ENCODE measurements at regions not wholly inside any gene's neighbourhood (a gene's known extent, or its start where the extent isn't known, plus 50 kb on each side); places are given as distances from the start of the nearest gene placed in this dataset.

DNA sequence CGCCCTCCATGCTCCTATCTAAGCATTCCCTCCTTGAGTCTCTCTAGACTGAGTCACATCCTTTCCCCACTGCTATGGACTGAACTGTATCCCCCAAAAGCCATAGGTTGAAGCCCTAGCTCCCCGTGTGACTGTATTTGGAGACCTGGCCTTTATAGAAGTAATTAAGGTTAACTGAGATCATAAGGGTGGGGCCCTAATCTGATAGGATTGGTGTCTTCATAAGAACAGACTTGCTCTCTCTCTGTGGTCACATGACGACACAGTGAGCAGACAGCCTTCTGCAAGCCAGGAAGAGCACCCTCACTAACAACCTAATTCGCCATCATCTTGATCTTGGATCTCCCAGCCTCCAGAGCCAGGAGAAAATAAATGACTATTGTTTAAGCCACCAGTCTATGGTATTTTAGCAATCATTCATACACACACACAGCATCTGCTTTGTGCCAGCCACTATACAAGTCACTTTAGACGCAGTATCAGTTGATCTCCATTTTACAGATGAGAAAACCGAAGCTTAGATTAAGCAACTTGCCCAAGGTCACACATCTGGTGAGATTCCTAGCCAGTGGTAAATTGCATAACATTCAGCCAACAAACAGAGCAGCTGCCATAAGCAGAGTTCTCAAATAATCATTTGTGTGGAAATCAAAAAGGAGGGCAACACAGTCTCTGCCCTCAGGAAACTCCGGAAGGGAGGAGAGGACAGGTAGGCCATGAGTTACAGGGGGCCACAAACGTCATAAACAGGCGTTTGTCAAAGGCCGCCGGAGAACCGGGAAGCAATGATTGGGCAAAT lies 66.3 kb upstream of the HES1 start:
- H3K9ac ChIP-seq (replicated peaks in 1 of 4; ENCODE audit: extremely low read depth in 1 of 4, low read depth in 3 of 4, low read length in 3 of 4), result no peak overlapping the region

More for the DNA sequence above, 66.3 kb upstream of the HES1 start:
- no peak overlapping the region for H3K23ac ChIP-seq (ENCODE audit: insufficient read length)
- H3K4ac ChIP-seq (replicated peaks; ENCODE audit: insufficient read length, low read depth, low read length), result peak overlapping the region; percentile 98
- H2BK12ac ChIP-seq (ENCODE audit: low read depth, low read length), result peak overlapping the region; percentile 89; the same call in 1 of the 2 replicates
- no peaks in the 10 kb centered on the region for H4K20me1 ChIP-seq (replicated peaks in 1 of 2; ENCODE audit: control insufficient read depth in 1 of 2, insufficient read depth in 2 of 2, low read length in 2 of 2)
- H3K27me3 ChIP-seq (replicated peaks in 1 of 4; ENCODE audit: control insufficient read depth in 3 of 4, extremely low read depth in 1 of 4, insufficient read depth in 3 of 4, low read length in 3 of 4), result peaks cover 0 to 33% (median 25%) of the 10 kb centered on the region in 4 experiments; a peak in 6 of 7 replicates
- H2AK5ac ChIP-seq (ENCODE audit: low read depth, low read length), result peak overlapping the region; percentile 65
- TF ChIP-seq CEBPB (IDR thresholded peaks at IDR 0.05; ENCODE audit: low read depth, low read length) (0 out of 2 replicates have a peak, but pooled peaks have one; percentile 1), EZH2 (IDR thresholded peaks at IDR 0.05; ENCODE audit: low read depth, low read length, severe bottlenecking) (no peak), TBP (IDR thresholded peaks at IDR 0.05; ENCODE audit: low read depth, low read length) (no peak)
- no peak overlapping the region for H2AFZ ChIP-seq (ENCODE audit: low read length)
- H2BK5ac ChIP-seq (ENCODE audit: low read depth, low read length), result no peak overlapping the region; the same call in 1 of the 2 replicates
- peaks cover 0 to 8% (median 6%) of the 10 kb centered on the region in 4 experiments; a peak in 5 of 7 replicates for H3K4me1 ChIP-seq (replicated peaks in 1 of 4; ENCODE audit: control insufficient read depth in 3 of 4, insufficient read depth in 4 of 4, low read length in 3 of 4)
- H4K91ac ChIP-seq (replicated peaks; ENCODE audit: insufficient read length, low read length), result peak overlapping the region; percentile 88
- no peak overlapping the region for H3K14ac ChIP-seq (ENCODE audit: insufficient read length)
- no peaks in the 10 kb centered on the region for H3K36me3 ChIP-seq (ENCODE audit: control insufficient read depth in 2 of 4, insufficient read depth in 4 of 4, low read length in 3 of 4)
- H3K27ac ChIP-seq (ENCODE audit: low read depth, low read length), result no peak overlapping the region
- FAIRE-seq, result no peak
- no peak overlapping the region for H3K56ac ChIP-seq (replicated peaks; ENCODE audit: insufficient read length, low read depth, low read length)
- WGBS, 2 experiments (ENCODE audit: extremely low coverage in 1 of 2, insufficient coverage in 1 of 2, insufficient read length in 1 of 2, insufficient replicate concordance in 2 of 2, low coverage in 1 of 2, low lambda C conversion rate in 2 of 2, missing lambda C conversion rate in 1 of 2), result 87% methylated on average over 11 of the region's 12 CpGs; no CpG with 5 or more reads in 1 of the 2 experiments
- no peaks in the 10 kb centered on the region for H3K79me2 ChIP-seq (ENCODE audit: control insufficient read depth in 1 of 2, insufficient read depth in 2 of 2, low read length in 2 of 2)
- no peaks in the 10 kb centered on the region for H3K79me1 ChIP-seq (ENCODE audit: low read depth, low read length)
- POLR2A ChIA-PET (ENCODE audit: partially characterized antibody), result interaction anchor here (0.9 kb wide), 1 partner anchor 15 kb away, joined by 4 read pairs; no protein-coding TSS in a partner anchor
- peak overlapping the region; percentile 75 for H2BK20ac ChIP-seq (ENCODE audit: low read length)
- CTCF ChIA-PET (ENCODE audit: partially characterized antibody), result interaction anchor here (0.8 to 1.9 kb wide), 3 partner anchors 11 to 69 kb away, joined by 3 to 6 read pairs (median 3); no protein-coding TSS in a partner anchor
- no peak overlapping the region for H3K4me2 ChIP-seq (ENCODE audit: insufficient read depth in 1 of 2, low read depth in 2 of 2, low read length in 2 of 2)
- peaks cover 2% of the 10 kb centered on the region; the same call in 1 of the 2 replicates for H3K23me2 ChIP-seq (ENCODE audit: low read depth, low read length)
- no peak overlapping the region for H4K5ac ChIP-seq (ENCODE audit: insufficient read length, low read depth, low read length)
- no peak overlapping the region for H4K8ac ChIP-seq (ENCODE audit: extremely low read depth, insufficient read depth, low read length)
- H3K4me3 ChIP-seq (ENCODE audit: extremely low read depth in 1 of 4, insufficient read depth in 2 of 4, low read depth in 3 of 4, low read length in 4 of 4), result no peak overlapping the region
- 0 out of 2 replicates have a peak overlapping the region, but pooled peaks have one; percentile 46 for H2BK15ac ChIP-seq (ENCODE audit: low read length)
- H3K18ac ChIP-seq (ENCODE audit: extremely low read depth, low read length), result peak overlapping the region; percentile 71
- no peaks in the 10 kb centered on the region; a peak in 1 of 4 replicates for H3K9me3 ChIP-seq (ENCODE audit: insufficient read depth in 2 of 2, low read depth in 1 of 2, low read length in 1 of 2)
- H2BK120ac ChIP-seq (replicated peaks; ENCODE audit: low read depth, low read length), result peak overlapping the region; percentile 47
- DNase-seq (ENCODE audit: low read depth in 1 of 2, low spot score in 2 of 2), result no peak

Data from H1 (cell line).